GM23338 (cell line): ENCODE measurements at regions not wholly inside any gene's neighbourhood (a gene's known extent, or its start where the extent isn't known, plus 50 kb on each side); places are given as distances from the start of the nearest gene placed in this dataset.

Experiments
- REST ChIP-seq: IDR thresholded peaks from one replicate; pipeline ENCODE4 v1.6.1; 2018; ENCODE audit warnings: antibody characterized with exemption; ENCODE audit not compliant: unreplicated experiment
- STAT1 ChIP-seq: IDR thresholded peaks from one replicate; pipeline ENCODE4 v1.6.1; 2016; ENCODE audit warnings: antibody characterized with exemption; ENCODE audit not compliant: unreplicated experiment
- ZNF331 ChIP-seq: fragments of 250-450 bp; sonication (Bioruptor Pico); IDR thresholded peaks from 2 replicates; pipeline ENCODE4 v1.5.0; 2020; ENCODE audit warnings: low read depth, mild to moderate bottlenecking, moderate library complexity
- TF ChIP-seq, protein P1 (sequence below): fragments of 250-450 bp; sonication (Bioruptor Pico); IDR thresholded peaks from 2 replicates; pipeline ENCODE4 v1.5.0; 2020; ENCODE audit warnings: mild to moderate bottlenecking, moderate library complexity
- TF ChIP-seq, protein P2 (sequence below), 2 experiments: fragments of 200-600 bp in 1 of 2; sonication (generic) in 1 of 2; conservative IDR thresholded peaks; 2 replicates each; pipeline versions ENCODE4 v1.5.1 to v1.6.1; 2016 to 2017; ENCODE audit warnings: antibody characterized with exemption in 2 of 2, low read depth in 2 of 2, mild to moderate bottlenecking in 2 of 2, moderate library complexity in 1 of 2

DNA sequence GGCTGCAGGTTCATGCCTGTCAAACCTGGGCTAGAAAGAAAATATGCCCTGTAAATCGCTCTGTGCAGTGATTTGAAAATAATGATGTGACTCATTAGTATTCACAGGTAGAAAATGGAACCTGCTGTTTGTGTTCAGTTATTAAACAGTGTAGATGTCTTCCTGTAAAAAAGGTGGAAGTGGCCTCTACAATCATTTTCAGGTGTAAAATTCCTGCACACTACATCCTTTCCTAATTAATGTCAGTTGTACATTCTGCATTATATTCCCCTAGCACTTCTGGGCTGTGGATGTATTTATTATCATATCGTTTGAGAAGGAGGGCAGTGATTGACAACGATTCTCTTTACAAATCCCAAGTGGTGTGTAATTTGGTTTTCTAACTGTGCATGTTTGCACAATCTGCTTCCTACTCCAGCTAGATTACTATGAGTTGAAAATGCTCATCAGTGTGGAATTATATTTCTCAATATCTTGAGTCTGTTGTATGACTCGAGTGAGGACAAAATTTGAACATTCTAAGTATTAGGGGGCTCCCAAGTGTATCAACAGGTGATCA is 454.0 kb upstream of the DDI1 start (continued):
- TF ChIP-seq, protein P1, sequence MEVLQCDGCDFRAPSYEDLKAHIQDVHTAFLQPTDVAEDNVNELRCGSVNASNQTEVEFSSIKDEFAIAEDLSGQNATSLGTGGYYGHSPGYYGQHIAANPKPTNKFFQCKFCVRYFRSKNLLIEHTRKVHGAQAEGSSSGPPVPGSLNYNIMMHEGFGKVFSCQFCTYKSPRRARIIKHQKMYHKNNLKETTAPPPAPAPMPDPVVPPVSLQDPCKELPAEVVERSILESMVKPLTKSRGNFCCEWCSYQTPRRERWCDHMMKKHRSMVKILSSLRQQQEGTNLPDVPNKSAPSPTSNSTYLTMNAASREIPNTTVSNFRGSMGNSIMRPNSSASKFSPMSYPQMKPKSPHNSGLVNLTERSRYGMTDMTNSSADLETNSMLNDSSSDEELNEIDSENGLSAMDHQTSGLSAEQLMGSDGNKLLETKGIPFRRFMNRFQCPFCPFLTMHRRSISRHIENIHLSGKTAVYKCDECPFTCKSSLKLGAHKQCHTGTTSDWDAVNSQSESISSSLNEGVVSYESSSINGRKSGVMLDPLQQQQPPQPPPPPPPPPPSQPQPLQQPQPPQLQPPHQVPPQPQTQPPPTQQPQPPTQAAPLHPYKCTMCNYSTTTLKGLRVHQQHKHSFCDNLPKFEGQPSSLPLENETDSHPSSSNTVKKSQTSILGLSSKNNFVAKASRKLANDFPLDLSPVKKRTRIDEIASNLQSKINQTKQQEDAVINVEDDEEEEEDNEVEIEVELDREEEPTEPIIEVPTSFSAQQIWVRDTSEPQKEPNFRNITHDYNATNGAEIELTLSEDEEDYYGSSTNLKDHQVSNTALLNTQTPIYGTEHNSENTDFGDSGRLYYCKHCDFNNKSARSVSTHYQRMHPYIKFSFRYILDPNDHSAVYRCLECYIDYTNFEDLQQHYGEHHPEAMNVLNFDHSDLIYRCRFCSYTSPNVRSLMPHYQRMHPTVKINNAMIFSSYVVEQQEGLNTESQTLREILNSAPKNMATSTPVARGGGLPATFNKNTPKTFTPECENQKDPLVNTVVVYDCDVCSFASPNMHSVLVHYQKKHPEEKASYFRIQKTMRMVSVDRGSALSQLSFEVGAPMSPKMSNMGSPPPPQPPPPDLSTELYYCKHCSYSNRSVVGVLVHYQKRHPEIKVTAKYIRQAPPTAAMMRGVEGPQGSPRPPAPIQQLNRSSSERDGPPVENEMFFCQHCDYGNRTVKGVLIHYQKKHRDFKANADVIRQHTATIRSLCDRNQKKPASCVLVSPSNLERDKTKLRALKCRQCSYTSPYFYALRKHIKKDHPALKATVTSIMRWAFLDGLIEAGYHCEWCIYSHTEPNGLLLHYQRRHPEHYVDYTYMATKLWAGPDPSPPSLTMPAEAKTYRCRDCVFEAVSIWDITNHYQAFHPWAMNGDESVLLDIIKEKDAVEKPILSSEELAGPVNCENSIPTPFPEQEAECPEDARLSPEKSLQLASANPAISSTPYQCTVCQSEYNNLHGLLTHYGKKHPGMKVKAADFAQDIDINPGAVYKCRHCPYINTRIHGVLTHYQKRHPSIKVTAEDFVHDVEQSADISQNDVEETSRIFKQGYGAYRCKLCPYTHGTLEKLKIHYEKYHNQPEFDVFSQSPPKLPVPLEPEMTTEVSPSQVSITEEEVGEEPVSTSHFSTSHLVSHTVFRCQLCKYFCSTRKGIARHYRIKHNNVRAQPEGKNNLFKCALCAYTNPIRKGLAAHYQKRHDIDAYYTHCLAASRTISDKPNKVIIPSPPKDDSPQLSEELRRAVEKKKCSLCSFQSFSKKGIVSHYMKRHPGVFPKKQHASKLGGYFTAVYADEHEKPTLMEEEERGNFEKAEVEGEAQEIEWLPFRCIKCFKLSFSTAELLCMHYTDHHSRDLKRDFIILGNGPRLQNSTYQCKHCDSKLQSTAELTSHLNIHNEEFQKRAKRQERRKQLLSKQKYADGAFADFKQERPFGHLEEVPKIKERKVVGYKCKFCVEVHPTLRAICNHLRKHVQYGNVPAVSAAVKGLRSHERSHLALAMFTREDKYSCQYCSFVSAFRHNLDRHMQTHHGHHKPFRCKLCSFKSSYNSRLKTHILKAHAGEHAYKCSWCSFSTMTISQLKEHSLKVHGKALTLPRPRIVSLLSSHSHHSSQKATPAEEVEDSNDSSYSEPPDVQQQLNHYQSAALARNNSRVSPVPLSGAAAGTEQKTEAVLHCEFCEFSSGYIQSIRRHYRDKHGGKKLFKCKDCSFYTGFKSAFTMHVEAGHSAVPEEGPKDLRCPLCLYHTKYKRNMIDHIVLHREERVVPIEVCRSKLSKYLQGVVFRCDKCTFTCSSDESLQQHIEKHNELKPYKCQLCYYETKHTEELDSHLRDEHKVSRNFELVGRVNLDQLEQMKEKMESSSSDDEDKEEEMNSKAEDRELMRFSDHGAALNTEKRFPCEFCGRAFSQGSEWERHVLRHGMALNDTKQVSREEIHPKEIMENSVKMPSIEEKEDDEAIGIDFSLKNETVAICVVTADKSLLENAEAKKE (CRISPR knock-in tag), result no peak
- TF ChIP-seq ZNF331 (CRISPR knock-in tag) (no peak), STAT1 (no peak), REST (no peak)
- TF ChIP-seq, protein P2, sequence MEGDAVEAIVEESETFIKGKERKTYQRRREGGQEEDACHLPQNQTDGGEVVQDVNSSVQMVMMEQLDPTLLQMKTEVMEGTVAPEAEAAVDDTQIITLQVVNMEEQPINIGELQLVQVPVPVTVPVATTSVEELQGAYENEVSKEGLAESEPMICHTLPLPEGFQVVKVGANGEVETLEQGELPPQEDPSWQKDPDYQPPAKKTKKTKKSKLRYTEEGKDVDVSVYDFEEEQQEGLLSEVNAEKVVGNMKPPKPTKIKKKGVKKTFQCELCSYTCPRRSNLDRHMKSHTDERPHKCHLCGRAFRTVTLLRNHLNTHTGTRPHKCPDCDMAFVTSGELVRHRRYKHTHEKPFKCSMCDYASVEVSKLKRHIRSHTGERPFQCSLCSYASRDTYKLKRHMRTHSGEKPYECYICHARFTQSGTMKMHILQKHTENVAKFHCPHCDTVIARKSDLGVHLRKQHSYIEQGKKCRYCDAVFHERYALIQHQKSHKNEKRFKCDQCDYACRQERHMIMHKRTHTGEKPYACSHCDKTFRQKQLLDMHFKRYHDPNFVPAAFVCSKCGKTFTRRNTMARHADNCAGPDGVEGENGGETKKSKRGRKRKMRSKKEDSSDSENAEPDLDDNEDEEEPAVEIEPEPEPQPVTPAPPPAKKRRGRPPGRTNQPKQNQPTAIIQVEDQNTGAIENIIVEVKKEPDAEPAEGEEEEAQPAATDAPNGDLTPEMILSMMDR (conservative IDR thresholded peaks at IDR 0.05; ENCODE audit: low read depth in 2 of 2), result no peak
